ENCODE measurements at regions not wholly inside any gene's neighbourhood (a gene's known extent, or its start where the extent isn't known, plus 50 kb on each side); places are given as distances from the start of the nearest gene placed in this dataset.

- FAIRE-seq (no peak), DNase-seq (ENCODE audit: low spot score) (no peak)
Measured at GRCh38 chr1:81493102-81493869, 307.4 kb upstream of the ADGRL2 start.

- FAIRE-seq (no peak), DNase-seq (ENCODE audit: low spot score) (no peak)
Measured at GRCh38 chr1:81492628-81493027, 308.1 kb upstream of the ADGRL2 start.

- FAIRE-seq (no peak), DNase-seq (ENCODE audit: low spot score) (no peak)
Measured at GRCh38 chr1:81490614-81491013, 310.1 kb upstream of the ADGRL2 start.

- DNase-seq (ENCODE audit: low spot score): no peak
Measured at GRCh38 chr1:81489372-81489934, 311.3 kb upstream of the ADGRL2 start.

GRCh38 chr1:81484284-81484683, 316.4 kb upstream of the ADGRL2 start:
- no peak for FAIRE-seq
- no peak for DNase-seq (ENCODE audit: low spot score)

More at GRCh38 chr1:81489372-81489934, 311.3 kb upstream of the ADGRL2 start:
- no peak for FAIRE-seq

- no peak for DNase-seq (ENCODE audit: low spot score)
- FAIRE-seq: no peak
Measured at GRCh38 chr1:81478219-81478618, 322.5 kb upstream of the ADGRL2 start.

GRCh38 chr1:81477710-81478109, 323.0 kb upstream of the ADGRL2 start:
- DNase-seq (ENCODE audit: low spot score) (no peak), FAIRE-seq (no peak)

GRCh38 chr1:81472387-81472786, 328.3 kb upstream of the ADGRL2 start:
- DNase-seq (ENCODE audit: low spot score) (no peak), FAIRE-seq (no peak)

GRCh38 chr1:81471255-81471654, 329.5 kb upstream of the ADGRL2 start:
- no peak for FAIRE-seq
- no peak for DNase-seq (ENCODE audit: low spot score)

GRCh38 chr1:81470275-81470674, 330.5 kb upstream of the ADGRL2 start:
- DNase-seq (ENCODE audit: low spot score) (no peak), FAIRE-seq (no peak)

GRCh38 chr1:81467383-81467782, 333.4 kb upstream of the ADGRL2 start:
- FAIRE-seq: no peak

GRCh38 chr1:81466961-81467360, 333.8 kb upstream of the ADGRL2 start:
- FAIRE-seq (no peak), DNase-seq (ENCODE audit: low spot score) (no peak)

More at GRCh38 chr1:81467383-81467782, 333.4 kb upstream of the ADGRL2 start:
- DNase-seq (ENCODE audit: low spot score): no peak

GRCh38 chr1:81463936-81464837, 336.5 kb upstream of the ADGRL2 start:
- FAIRE-seq (no peak), DNase-seq (ENCODE audit: low spot score) (no peak)

- DNase-seq (ENCODE audit: low spot score): no peak
- FAIRE-seq: no peak
Measured at GRCh38 chr1:81459043-81459442, 341.7 kb upstream of the ADGRL2 start.

GRCh38 chr1:81458186-81458585, 342.5 kb upstream of the ADGRL2 start:
- DNase-seq (ENCODE audit: low spot score) (no peak), FAIRE-seq (no peak)

GRCh38 chr1:81455481-81455880, 345.3 kb upstream of the ADGRL2 start:
- no peak for DNase-seq (ENCODE audit: low spot score)
- FAIRE-seq: no peak

- FAIRE-seq (no peak), DNase-seq (ENCODE audit: low spot score) (no peak)
Measured at GRCh38 chr1:81453971-81454370, 346.8 kb upstream of the ADGRL2 start.

- FAIRE-seq (no peak), DNase-seq (ENCODE audit: low spot score) (no peak)
Measured at GRCh38 chr1:81453367-81453703, 347.4 kb upstream of the ADGRL2 start.

- FAIRE-seq (no peak), DNase-seq (ENCODE audit: low spot score) (no peak)
Measured at GRCh38 chr1:81452693-81453366, 347.9 kb upstream of the ADGRL2 start.

GRCh38 chr1:81449786-81450185, 350.9 kb upstream of the ADGRL2 start:
- DNase-seq (ENCODE audit: low spot score) (peak; percentile 30), FAIRE-seq (peak; percentile 14)

- FAIRE-seq (no peak), DNase-seq (ENCODE audit: low spot score) (no peak)
Measured at GRCh38 chr1:81446000-81446669, 354.6 kb upstream of the ADGRL2 start.

All from RCC 7860 (cell line).